Transverse colon (tissue), 4 donors: ENCODE measurements at regions not wholly inside any gene's neighbourhood (a gene's known extent, or its start where the extent isn't known, plus 50 kb on each side); places are given as distances from the start of the nearest gene placed in this dataset.

Experiments
- POLR2AphosphoS5 ChIP-seq, 3 donors: sonication (generic); formaldehyde crosslinking; IDR thresholded peaks; one replicate each; pipeline ENCODE4 v1.6.1; 2016; ENCODE audit warnings: antibody characterized with exemption in 3 of 3
- TF ChIP-seq, protein P1 (sequence below), 5 experiments: fragments of 200-600 bp in 3 of 5; fragments of 450-650 bp in 2 of 5; sonication (generic) in 3 of 5; IDR thresholded peaks; 1 replicate in 2 of 5; 2 replicates in 3 of 5; pipeline ENCODE4 v1.5.1; 2016 to 2017; ENCODE audit warnings: antibody characterized with exemption in 5 of 5, inconsistent platforms in 3 of 5, mild to moderate bottlenecking in 2 of 5, moderate library complexity in 1 of 5

GRCh38 chr22:48187356-48187755, 1424.9 kb downstream of the TBC1D22A start:
- TF ChIP-seq, protein P1, sequence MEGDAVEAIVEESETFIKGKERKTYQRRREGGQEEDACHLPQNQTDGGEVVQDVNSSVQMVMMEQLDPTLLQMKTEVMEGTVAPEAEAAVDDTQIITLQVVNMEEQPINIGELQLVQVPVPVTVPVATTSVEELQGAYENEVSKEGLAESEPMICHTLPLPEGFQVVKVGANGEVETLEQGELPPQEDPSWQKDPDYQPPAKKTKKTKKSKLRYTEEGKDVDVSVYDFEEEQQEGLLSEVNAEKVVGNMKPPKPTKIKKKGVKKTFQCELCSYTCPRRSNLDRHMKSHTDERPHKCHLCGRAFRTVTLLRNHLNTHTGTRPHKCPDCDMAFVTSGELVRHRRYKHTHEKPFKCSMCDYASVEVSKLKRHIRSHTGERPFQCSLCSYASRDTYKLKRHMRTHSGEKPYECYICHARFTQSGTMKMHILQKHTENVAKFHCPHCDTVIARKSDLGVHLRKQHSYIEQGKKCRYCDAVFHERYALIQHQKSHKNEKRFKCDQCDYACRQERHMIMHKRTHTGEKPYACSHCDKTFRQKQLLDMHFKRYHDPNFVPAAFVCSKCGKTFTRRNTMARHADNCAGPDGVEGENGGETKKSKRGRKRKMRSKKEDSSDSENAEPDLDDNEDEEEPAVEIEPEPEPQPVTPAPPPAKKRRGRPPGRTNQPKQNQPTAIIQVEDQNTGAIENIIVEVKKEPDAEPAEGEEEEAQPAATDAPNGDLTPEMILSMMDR (IDR thresholded peaks at IDR 0.05): no peak
- TF ChIP-seq POLR2AphosphoS5 (IDR thresholded peaks at IDR 0.05): no peak
